Neural cell (in vitro differentiated cells): ENCODE measurements at regions not wholly inside any gene's neighbourhood (a gene's known extent, or its start where the extent isn't known, plus 50 kb on each side); places are given as distances from the start of the nearest gene placed in this dataset.

ENCODE experiments used
- CTCF ChIP-seq: fragments of 450-650 bp; IDR thresholded peaks from 2 replicates; pipeline ENCODE4 v1.5.1; 2014; ENCODE audit warnings: antibody characterized with exemption, mild to moderate bottlenecking, moderate library complexity; ENCODE audit not compliant: poor library complexity, severe bottlenecking
- RAD21 ChIP-seq: fragments of 450-650 bp; conservative IDR thresholded peaks from 2 replicates; pipeline ENCODE4 v1.6.1; 2014; ENCODE audit warnings: antibody characterized with exemption, mild to moderate bottlenecking, moderate library complexity
- SMC3 ChIP-seq: fragments of 450-650 bp; conservative IDR thresholded peaks from 2 replicates; pipeline ENCODE4 v1.6.1; 2014; ENCODE audit warnings: antibody characterized with exemption, mild to moderate bottlenecking, moderate library complexity; ENCODE audit not compliant: poor library complexity

GRCh38 chr2:52336951-52337350 is 1305.0 kb upstream of the NRXN1 start:
- TF ChIP-seq SMC3 (no peak), CTCF (no peak), RAD21 (no peak)
